ENCODE measurements at regions not wholly inside any gene's neighbourhood (a gene's known extent, or its start where the extent isn't known, plus 50 kb on each side); places are given as distances from the start of the nearest gene placed in this dataset.

- TF ChIP-seq EP300 (IDR thresholded peaks at IDR 0.05; ENCODE audit: low read depth in 2 of 2, low read length in 2 of 2) = no peak
- no peak for TF ChIP-seq EP300 (CRISPR knock-in tag; IDR thresholded peaks at IDR 0.05; ENCODE audit: borderline replicate concordance)
Measured at GRCh38 chr20:20831794-20832193, 119.3 kb upstream of the RALGAPA2 start (continued).

GRCh38 chr20:20829681-20830080, 117.2 kb upstream of the RALGAPA2 start:
- H3K36me3 ChIP-seq (replicated peaks in 1 of 2; ENCODE audit: control insufficient read depth in 1 of 2, insufficient read depth in 2 of 2, low read length in 2 of 2) = no peaks in the 10 kb centered on the region
- no peak overlapping the region for H2AFZ ChIP-seq (ENCODE audit: low read length)
- H3K9ac ChIP-seq (ENCODE audit: insufficient read depth, low read depth, low read length) = no peak overlapping the region
- DNase-seq (ENCODE audit: low spot score) (no peak), ATAC-seq (no peak), FAIRE-seq (no peak)
- POLR2A ChIA-PET = no interaction called here
- H3K27me3 ChIP-seq (ENCODE audit: control insufficient read depth in 1 of 2, insufficient read depth in 2 of 2, low read length in 2 of 2) = peaks cover 3 to 15% of the 10 kb centered on the region in 2 experiments; a peak in 2 of 5 replicates
- 2% methylated on average over 2 of the region's 2 CpGs for WGBS (ENCODE audit: low lambda C conversion rate)
- peaks cover 7% of the 10 kb centered on the region; the same call in 1 of the 2 replicates for H3K9me3 ChIP-seq (ENCODE audit: low read length)
- no peaks in the 10 kb centered on the region for H3K79me2 ChIP-seq (ENCODE audit: insufficient read depth, low read length)
- H3K4me3 ChIP-seq (replicated peaks in 1 of 3; ENCODE audit: insufficient read depth in 1 of 3, low read depth in 2 of 3, low read length in 3 of 3) = no peak overlapping the region
- H3K4me1 ChIP-seq (ENCODE audit: insufficient read depth, low read length) = peaks cover 3% of the 10 kb centered on the region; the same call in 1 of the 2 replicates
- TF ChIP-seq BORCS8-MEF2B (CRISPR knock-in tag; IDR thresholded peaks at IDR 0.05) (no peak), SRY (CRISPR knock-in tag; IDR thresholded peaks at IDR 0.05) (no peak), ONECUT2 (CRISPR knock-in tag; IDR thresholded peaks at IDR 0.05) (no peak), ZSCAN30 (CRISPR knock-in tag; IDR thresholded peaks at IDR 0.05) (no peak), DPF2 (CRISPR knock-in tag; IDR thresholded peaks at IDR 0.05; ENCODE audit: borderline replicate concordance, low read depth) (no peak)
- TF ChIP-seq, protein P1, sequence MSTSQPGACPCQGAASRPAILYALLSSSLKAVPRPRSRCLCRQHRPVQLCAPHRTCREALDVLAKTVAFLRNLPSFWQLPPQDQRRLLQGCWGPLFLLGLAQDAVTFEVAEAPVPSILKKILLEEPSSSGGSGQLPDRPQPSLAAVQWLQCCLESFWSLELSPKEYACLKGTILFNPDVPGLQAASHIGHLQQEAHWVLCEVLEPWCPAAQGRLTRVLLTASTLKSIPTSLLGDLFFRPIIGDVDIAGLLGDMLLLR (CRISPR knock-in tag; IDR thresholded peaks at IDR 0.05) = no peak
- H4K20me1 ChIP-seq (ENCODE audit: insufficient read depth, low read length) = no peaks in the 10 kb centered on the region
- no peak overlapping the region for H3K27ac ChIP-seq (ENCODE audit: extremely low read length, insufficient read depth, low read length)
- CTCF ChIA-PET (ENCODE audit: low intra/inter-chr PET ratio, low total read pairs) = no interaction called here
- intact Hi-C loops (cut with micrococcal nuclease; ENCODE audit: unreplicated experiment) = no loop called here
- in situ Hi-C loops (cut with HindIII; ENCODE audit: extremely low pct_ligation_motif_present, low pct_unique_long_range_greater_than_20kb) = loop anchor here (10.0 kb wide), 1 partner anchor 785 kb away; no protein-coding TSS in a partner anchor
- no TSS peak for BruUV-seq (replicated peaks)
- H3K4me2 ChIP-seq (ENCODE audit: low read depth, low read length) = no peak overlapping the region
